Stromal cell of bone marrow (primary cell): ENCODE measurements at regions not wholly inside any gene's neighbourhood (a gene's known extent, or its start where the extent isn't known, plus 50 kb on each side); places are given as distances from the start of the nearest gene placed in this dataset.
"Not testable (repeated sequence)": the region's sequence is repeated elsewhere in the genome, so short reads cannot be mapped to it uniquely, and the experiment has no call there.

Experiments used
- DNase-seq: peaks from one replicate; pipeline ENCODE4 v3.0.0-alpha.2; 2012; ENCODE audit warnings: low read depth

DNA sequence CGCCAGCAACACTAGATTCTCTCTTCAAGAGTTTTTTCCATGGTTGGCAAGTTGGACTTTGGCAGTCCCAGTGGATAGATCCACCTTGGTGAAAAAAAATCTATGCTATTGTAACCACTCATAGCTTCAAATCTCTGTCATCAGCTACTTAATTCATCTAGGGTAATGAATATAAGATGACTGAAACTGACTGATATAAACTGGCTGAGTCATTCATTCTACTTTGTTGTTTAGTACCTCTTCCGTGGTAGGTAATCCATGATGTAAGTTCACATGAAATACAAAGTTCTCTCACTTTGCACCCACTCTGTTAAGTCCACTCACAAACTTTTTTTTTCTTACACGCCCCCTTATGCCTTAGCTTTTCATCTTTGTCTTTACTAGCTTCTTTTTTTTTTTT lies 1381.5 kb downstream of the SLITRK5 start:
- DNase-seq, result no peak

DNA sequence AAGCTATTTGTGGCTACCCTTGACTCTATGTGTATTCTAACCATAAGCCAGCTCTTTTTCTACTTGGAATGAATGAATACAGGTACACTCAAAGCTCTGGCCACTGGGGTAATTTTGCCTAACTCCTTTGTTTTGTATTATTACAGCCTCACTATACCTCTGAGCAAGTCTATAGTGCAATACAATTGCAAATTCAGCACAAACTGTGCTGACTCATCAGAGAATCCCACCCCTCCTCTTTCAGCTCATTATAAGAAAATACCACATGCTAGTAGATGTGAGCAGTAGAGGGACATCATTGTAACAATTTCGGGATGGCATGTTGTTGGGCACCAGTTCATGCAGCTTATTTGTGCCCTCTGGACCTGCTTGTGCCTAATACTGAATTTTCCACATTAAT lies 1382.2 kb downstream of the SLITRK5 start:
- DNase-seq, result no peak

- DNase-seq, result no peak
These were observed 1386.1 kb downstream of the SLITRK5 start for GRCh38 chr13:89057274-89057673.

GRCh38 chr13:89057862-89058261 lies 1386.7 kb downstream of the SLITRK5 start:
- no peak for DNase-seq

GRCh38 chr13:89061821-89062220 lies 1390.7 kb downstream of the SLITRK5 start:
- no peak for DNase-seq

GRCh38 chr13:89066868-89067466 lies 1395.8 kb downstream of the SLITRK5 start:
- no peak for DNase-seq

- DNase-seq, result no peak
These were observed 1401.8 kb downstream of the SLITRK5 start for GRCh38 chr13:89072979-89073378.

GRCh38 chr13:89076622-89077021 lies 1405.5 kb downstream of the SLITRK5 start:
- no peak for DNase-seq

DNA sequence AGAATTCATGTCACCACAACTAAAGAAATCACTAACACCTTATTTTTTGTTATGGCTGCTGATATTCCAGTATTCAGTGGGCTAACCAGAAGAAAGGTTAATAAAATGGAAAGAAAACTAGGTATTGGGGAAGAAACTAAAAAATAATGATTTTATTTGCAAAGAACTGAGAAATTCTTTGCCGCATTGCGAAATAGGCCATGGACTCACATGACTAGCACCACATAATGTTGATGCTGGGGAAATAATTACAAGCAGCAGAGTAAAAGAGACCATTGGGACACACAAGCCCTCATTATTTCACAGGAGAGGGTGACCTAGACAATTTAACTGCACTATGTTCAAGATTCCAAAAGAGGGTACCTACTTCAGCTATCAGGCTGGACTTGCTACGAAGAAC lies 1411.5 kb downstream of the SLITRK5 start:
- DNase-seq, result no peak

- DNase-seq, result not testable (repeated sequence)
These were observed 1416.9 kb downstream of the SLITRK5 start for GRCh38 chr13:89088107-89088506.

GRCh38 chr13:89097994-89098393 lies 1426.8 kb downstream of the SLITRK5 start:
- no peak for DNase-seq

GRCh38 chr13:89113744-89114143 lies 1442.6 kb downstream of the SLITRK5 start:
- no peak for DNase-seq

DNA sequence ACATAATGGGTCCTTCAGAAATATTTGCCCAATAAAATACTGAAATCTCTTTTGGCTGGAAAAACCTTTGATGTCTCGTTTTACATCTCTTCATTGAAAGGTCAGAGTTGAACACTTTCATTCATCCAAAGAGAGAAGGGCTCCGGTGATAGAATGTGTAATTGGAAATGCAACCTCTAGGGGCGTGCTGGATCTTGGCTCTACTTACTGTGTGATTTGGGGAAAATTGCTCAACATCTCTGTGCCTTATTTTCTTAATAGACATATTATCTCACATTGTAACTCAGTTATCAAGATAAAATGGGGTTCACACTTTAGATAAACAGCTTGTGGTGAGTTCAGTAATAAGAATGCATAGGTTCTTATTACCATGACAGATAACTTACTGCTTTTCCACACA lies 1444.1 kb downstream of the SLITRK5 start:
- no peak for DNase-seq

GRCh38 chr13:89136678-89137077 lies 1465.5 kb downstream of the SLITRK5 start:
- no peak for DNase-seq

GRCh38 chr13:89150362-89150761 lies 1479.2 kb downstream of the SLITRK5 start:
- no peak for DNase-seq

DNA sequence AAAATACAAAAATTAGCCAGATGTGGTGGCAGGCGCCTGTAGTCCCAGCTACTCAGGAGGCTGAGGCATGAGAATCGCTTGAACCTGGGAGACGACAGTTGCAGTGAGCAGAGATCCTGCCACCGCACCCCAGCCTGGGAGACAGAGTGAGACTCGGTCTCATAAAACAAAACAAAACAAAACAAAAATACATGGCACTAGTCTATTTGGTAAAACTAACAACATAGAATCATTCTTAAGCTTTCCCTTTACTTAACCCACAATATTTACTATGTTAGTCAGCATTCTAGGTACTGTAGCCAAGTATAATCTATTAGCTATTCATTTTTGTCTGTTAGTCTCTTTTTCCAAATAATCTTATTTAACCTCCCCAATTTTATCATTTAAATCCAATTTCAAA lies 1482.8 kb downstream of the SLITRK5 start:
- DNase-seq, result no peak

DNA sequence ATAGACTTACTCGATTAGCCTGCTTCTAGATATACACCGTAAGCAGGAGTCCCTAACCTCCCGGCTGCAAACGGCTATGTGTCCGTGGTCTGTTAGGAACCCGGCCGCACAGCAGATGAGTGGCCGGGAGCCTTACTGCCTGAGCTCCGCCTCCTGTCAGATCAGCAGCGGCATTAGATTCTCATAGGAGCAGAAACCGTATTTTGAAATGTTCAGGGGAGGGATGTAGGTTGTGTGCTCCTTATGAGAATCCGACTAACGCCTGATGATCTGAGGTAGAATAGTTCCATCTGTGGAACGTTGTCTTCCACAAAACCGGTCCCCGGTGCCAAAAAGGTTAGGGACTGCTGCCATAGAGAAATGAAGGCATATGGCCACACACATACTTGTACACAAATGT lies 1491.9 kb downstream of the SLITRK5 start:
- DNase-seq, result no peak

DNA sequence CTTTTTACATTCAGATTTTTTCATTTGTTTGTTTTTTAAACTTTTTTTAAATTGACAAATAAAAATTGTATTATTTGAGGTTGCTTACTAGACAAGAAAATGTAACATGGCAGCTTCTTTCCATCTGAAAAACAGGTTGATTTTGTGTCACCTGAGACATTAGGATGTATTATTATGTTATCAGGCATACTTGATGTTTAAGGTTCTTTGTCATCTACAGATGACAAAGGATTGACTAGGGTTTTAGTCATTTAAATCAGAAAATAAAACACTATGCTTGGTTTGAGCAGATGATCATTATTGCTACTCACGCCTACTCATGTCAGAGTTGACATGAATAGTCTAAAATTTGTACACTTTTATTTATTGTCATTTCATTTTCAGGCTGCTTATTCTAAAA lies 1494.5 kb downstream of the SLITRK5 start:
- no peak for DNase-seq

DNA sequence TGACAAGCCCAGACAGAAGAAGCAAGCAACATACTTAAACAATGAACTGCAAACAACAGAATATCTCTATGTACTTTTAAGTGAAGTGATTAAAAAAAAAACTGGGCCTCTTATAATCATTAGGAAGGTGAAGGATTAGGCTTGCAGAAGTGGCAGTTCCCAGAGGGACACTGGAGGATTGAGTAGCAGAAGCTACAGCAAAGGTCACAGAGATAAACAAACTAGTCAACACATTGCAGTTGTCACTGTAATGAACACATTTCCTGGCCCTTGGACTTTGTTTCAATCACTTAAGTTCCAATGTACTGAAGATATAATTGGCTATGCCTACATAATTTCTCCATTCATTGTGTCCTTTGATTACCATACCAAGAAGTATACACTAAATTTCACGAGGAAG lies 1498.8 kb downstream of the SLITRK5 start:
- no peak for DNase-seq

DNA sequence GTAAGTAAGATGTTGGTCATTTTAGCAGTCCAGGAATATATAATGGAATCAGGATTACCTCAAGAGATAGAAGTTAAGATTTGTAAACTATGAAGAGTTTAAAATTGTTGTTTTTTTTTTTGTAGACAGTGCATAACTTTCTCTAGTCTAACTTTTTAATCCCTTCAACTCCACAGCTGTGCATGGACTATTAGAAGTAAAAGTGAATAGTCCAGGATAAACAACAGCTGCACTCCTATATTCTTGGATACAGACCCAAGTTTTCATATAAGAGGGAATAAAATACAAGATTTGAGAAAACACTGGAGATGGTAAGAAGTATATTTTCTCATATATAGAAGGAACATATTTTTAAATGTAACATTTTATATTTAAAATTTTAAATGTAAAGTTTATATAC lies 1509.9 kb downstream of the SLITRK5 start:
- DNase-seq, result no peak

DNA sequence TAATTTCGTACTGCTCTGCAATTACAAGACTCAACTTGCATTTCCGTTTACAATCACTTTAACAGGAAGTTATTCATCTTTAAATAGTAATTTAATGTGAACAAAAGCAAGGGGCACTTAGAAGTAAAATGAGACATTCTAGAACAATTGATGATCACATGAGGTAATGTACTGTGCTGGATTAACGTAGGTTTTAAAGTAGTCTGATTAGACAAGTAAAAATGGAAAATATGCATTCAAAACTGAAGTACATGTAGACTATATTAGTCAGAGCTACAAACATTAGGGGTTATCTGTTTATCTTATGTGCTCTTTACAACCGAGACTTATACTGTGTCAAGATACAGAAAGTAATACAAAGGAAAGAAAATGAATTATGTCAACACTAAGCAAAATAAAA lies 1528.0 kb downstream of the SLITRK5 start:
- DNase-seq, result no peak

GRCh38 chr13:89204435-89204834 lies 1533.3 kb downstream of the SLITRK5 start:
- no peak for DNase-seq

GRCh38 chr13:89205856-89206520 lies 1534.8 kb downstream of the SLITRK5 start:
- no peak for DNase-seq

DNA sequence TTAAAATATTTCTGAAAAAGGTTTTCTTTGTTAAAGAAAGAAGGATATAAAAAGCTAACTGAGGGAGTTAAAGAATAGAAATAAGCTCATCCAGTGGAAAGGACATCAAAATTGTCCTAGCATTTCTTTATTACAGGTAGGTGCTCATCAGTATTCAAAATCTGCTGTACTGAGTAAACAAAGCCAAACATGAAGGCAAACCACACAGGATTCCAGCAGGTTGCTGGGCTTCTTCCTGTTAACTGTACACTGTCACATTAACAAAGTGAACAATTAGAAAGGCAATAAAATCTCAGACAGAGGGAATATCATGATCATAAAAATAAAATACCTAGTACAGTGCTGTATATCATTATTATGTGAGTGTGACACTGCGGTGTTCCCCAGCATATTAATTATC lies 1541.0 kb downstream of the SLITRK5 start:
- no peak for DNase-seq
